ENCODE measurements at regions not wholly inside any gene's neighbourhood (a gene's known extent, or its start where the extent isn't known, plus 50 kb on each side); places are given as distances from the start of the nearest gene placed in this dataset.

DNA sequence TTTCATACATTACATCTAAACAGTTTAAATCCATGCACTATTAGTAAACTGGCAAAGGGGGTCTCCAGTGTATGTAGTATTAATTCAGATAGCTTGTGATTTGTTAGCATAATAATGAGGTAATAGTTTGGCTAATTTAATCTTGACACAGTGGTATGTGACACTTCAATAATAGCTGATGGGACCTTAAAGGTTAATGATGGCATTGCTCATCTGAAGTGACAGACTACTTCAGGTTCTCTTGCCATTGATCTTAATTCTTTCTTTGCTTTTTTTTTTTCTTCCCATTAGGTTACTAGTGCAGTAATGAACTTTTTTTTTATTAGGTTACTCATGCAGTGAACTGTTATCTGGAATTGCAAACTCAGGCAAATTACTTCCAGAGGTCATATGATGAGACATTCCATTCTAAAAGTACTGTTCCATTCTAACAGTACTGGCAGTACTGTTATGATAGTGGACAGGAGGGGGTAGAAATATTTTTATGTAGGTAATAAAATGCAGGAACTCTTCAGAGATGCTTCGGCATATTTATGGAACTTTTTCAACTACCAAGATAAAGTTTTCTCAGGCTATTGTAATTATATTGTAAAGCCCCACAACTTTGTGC lies 911.3 kb upstream of the LCORL start:
- H3K9me3 ChIP-seq (ENCODE audit: control insufficient read depth in 1 of 2, low read length in 2 of 2): no peaks in the 10 kb centered on the region

DNA sequence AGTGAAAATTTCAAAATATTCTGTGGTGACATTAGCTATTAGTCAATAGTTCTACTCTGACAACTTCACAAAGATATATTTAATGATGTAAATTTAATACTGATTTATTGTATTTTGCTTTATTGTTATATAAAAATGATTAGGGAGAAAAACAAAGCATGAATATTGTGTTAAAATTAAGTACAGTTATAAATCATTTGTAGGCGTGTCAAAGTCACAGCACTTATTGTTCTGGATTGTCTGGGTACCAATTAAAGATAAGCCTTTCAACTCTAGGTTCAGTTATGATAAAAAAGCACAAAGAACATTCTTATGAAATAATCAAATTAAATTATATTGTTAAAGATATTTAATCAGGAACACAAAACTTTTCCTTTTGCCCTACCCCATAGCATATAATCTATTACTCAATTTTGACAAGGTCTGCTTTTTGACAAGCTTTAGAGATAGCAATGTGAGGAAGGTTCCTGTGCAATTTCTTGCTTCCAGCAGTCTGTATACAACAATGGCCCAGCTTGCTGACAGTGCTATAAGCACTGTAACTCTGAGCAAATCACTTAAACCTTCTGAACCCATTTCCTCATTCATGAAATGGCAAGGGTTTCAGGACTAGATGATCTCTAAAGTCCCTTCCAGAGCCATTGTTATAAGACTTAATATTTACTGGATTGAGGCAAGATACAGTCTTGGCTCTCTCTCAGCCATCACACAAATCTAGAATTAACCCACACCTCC lies 910.3 kb upstream of the LCORL start:
- intact Hi-C loops (cut with micrococcal nuclease): no loop called here
- DNase-seq: no peak
- Histone ChIP-seq H3K4me1 (ENCODE audit: insufficient read depth, low read length) (no peaks in the 10 kb centered on the region), H3K36me3 (ENCODE audit: insufficient read depth, low read length) (no peaks in the 10 kb centered on the region), H3K4me3 (ENCODE audit: low read length in 2 of 2) (no peak overlapping the region), H3K27me3 (ENCODE audit: insufficient read depth, low read length) (no peaks in the 10 kb centered on the region), H3K27ac (ENCODE audit: low read depth, low read length) (no peak overlapping the region), H3K9me3 (ENCODE audit: control insufficient read depth in 1 of 2, low read length in 2 of 2) (no peaks in the 10 kb centered on the region)
- Mint-ChIP-seq H3K27ac (no peak overlapping the region), H3K4me3 (no peak overlapping the region), H3K4me1 (no peaks in the 10 kb centered on the region), H3K9me3 (peaks cover 0 to 14% (median 5%) of the 10 kb centered on the region in 8 donors), H3K36me3 (no peaks in the 10 kb centered on the region), H3K27me3 (no peaks in the 10 kb centered on the region)
- ChIA-PET CTCF (ENCODE audit: partially characterized antibody) (no interaction called here), POLR2A (ENCODE audit: partially characterized antibody) (no interaction called here)

More for the DNA sequence above, 911.3 kb upstream of the LCORL start:
- CTCF ChIA-PET (ENCODE audit: partially characterized antibody): no interaction called here
- no peak overlapping the region for H3K27ac Mint-ChIP-seq
- H3K9me3 Mint-ChIP-seq: peaks cover 0 to 19% (median 7%) of the 10 kb centered on the region in 8 donors
- H3K27me3 Mint-ChIP-seq: no peaks in the 10 kb centered on the region
- no peaks in the 10 kb centered on the region for H3K36me3 ChIP-seq (ENCODE audit: insufficient read depth, low read length)
- no peak overlapping the region for H3K4me3 ChIP-seq (ENCODE audit: low read length in 2 of 2)
- H3K4me3 Mint-ChIP-seq: no peak overlapping the region
- intact Hi-C loops (cut with micrococcal nuclease): no loop called here
- DNase-seq: no peak
- no peaks in the 10 kb centered on the region for H3K36me3 Mint-ChIP-seq
- H3K4me1 ChIP-seq (ENCODE audit: insufficient read depth, low read length): no peaks in the 10 kb centered on the region
- no peaks in the 10 kb centered on the region for H3K4me1 Mint-ChIP-seq
- no peak overlapping the region for H3K27ac ChIP-seq (ENCODE audit: low read depth, low read length)
- POLR2A ChIA-PET (ENCODE audit: partially characterized antibody): no interaction called here
- no peaks in the 10 kb centered on the region for H3K27me3 ChIP-seq (ENCODE audit: insufficient read depth, low read length)

DNA sequence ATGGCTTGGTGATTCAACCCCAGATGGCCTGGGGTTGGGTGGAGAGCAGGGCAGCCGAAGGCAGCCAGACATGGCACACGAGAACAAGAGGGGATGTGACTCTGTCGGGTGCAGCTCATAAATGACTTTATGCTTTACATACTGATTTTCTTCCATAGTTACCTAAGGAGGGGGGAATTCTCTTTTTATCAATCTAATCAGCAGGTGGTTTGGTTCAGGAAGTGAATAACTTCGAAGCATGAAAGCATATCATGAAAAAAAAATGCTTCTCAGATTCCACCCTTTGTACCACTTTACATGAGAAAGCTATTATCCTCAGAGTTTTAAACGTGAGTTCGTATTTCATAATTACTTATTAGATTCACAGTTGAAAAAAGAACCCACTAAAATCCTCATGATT lies 908.9 kb upstream of the LCORL start:
- no peaks in the 10 kb centered on the region for H3K4me1 Mint-ChIP-seq
- ChIA-PET CTCF (ENCODE audit: partially characterized antibody) (no interaction called here), POLR2A (ENCODE audit: partially characterized antibody) (no interaction called here)
- H3K36me3 Mint-ChIP-seq: no peaks in the 10 kb centered on the region
- H3K27ac Mint-ChIP-seq: no peak overlapping the region
- intact Hi-C loops (cut with micrococcal nuclease): no loop called here
- H3K27me3 Mint-ChIP-seq: no peaks in the 10 kb centered on the region
- no peak overlapping the region for H3K4me3 ChIP-seq (ENCODE audit: low read length in 2 of 2)
- no peak for DNase-seq
- no peaks in the 10 kb centered on the region for H3K36me3 ChIP-seq (ENCODE audit: insufficient read depth, low read length)
- H3K9me3 ChIP-seq (ENCODE audit: control insufficient read depth in 1 of 2, low read length in 2 of 2): no peaks in the 10 kb centered on the region
- no peaks in the 10 kb centered on the region for H3K4me1 ChIP-seq (ENCODE audit: insufficient read depth, low read length)
- H3K4me3 Mint-ChIP-seq: no peak overlapping the region
- H3K27me3 ChIP-seq (ENCODE audit: insufficient read depth, low read length): no peaks in the 10 kb centered on the region
- H3K9me3 Mint-ChIP-seq: peaks cover 0 to 7% (median 3%) of the 10 kb centered on the region in 8 donors
- H3K27ac ChIP-seq (ENCODE audit: low read depth, low read length): no peak overlapping the region

DNA sequence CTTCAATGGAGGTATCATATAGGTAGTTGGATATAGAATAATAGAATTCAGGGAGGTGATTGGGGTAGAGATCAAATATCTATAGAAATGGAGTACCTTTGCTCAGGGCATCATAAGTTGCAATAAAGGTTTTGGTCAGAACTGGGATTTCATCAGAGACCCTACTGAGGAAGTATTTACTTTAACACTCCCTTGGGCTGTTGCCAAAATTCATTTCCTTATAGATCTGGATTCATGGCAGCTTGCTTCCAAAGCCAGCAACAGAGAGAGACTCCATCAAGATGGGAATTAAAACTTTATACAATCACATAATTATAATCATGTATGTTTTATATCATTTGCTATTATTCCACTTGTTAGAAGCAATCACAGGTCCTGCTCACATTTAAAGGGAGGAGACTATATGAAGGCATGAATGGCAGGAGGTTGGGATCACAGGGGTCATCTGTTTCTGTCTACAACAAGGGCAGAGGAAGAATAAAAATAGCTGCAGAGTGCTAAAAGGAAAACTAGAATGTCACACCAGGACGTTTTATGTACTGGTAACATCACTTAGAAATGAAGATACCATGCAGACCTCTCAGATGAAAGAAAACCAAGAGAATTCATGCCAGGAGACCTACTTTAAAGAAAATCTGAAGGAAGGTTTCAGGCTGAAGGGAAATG lies 902.1 kb upstream of the LCORL start:
- Histone ChIP-seq H3K9me3 (ENCODE audit: control insufficient read depth in 1 of 2, low read length in 2 of 2) (no peaks in the 10 kb centered on the region), H3K36me3 (ENCODE audit: insufficient read depth, low read length) (no peaks in the 10 kb centered on the region), H3K27me3 (ENCODE audit: insufficient read depth, low read length) (no peaks in the 10 kb centered on the region), H3K4me3 (ENCODE audit: low read length in 2 of 2) (no peak overlapping the region), H3K4me1 (ENCODE audit: insufficient read depth, low read length) (no peaks in the 10 kb centered on the region), H3K27ac (ENCODE audit: low read depth, low read length) (no peak overlapping the region)
- ChIA-PET CTCF (ENCODE audit: partially characterized antibody) (no interaction called here), POLR2A (ENCODE audit: partially characterized antibody) (no interaction called here)
- H3K4me3 Mint-ChIP-seq: no peak overlapping the region
- H3K9me3 Mint-ChIP-seq: peaks cover 0 to 10% (median 4%) of the 10 kb centered on the region in 8 donors
- H3K27ac Mint-ChIP-seq: no peak overlapping the region
- H3K36me3 Mint-ChIP-seq: no peaks in the 10 kb centered on the region
- DNase-seq: no peak
- H3K4me1 Mint-ChIP-seq: no peaks in the 10 kb centered on the region
- intact Hi-C loops (cut with micrococcal nuclease): no loop called here
- no peaks in the 10 kb centered on the region for H3K27me3 Mint-ChIP-seq

DNA sequence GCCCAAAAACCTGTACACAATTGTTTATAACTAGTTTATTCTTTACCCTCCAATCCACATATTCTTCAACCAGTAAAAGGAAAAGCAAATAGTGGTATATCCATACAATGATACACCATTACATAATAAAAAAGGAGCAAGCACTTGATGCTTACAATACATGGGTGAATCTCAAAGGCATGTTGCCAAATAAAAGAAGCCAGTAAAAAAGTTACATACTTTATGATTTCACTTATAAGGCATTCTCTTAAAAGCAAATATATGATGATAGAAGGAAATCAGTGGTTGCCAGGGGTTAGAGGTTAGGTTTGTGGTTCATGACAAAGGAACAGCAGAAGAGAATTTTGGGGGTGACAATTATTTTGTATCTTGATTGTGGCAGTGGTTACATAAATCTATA lies 896.1 kb upstream of the LCORL start:
- intact Hi-C loops (cut with micrococcal nuclease): no loop called here

DNA sequence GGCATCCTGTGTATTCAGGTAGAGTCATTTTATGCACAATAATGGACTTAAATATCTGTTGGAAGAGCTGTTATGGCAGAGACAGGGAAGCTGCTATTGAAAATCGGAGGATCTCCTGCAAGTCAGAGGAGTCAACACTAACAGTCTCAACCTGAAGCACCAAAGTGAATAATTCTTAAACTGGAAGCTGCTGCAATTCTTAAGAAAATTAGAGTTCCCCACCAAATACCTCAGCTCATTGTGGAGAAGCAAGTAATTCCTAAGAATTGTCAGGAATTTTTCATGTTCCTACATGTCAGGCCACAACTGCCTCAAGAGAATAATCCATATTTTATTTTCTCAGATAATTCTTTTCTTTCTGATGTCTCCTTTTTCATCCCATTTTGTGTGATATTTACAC lies 892.6 kb upstream of the LCORL start:
- Histone ChIP-seq H3K4me3 (ENCODE audit: low read length in 2 of 2) (no peak overlapping the region), H3K9me3 (ENCODE audit: control insufficient read depth in 1 of 2, low read length in 2 of 2) (no peaks in the 10 kb centered on the region), H3K27ac (ENCODE audit: low read depth, low read length) (no peak overlapping the region), H3K36me3 (ENCODE audit: insufficient read depth, low read length) (no peaks in the 10 kb centered on the region), H3K27me3 (ENCODE audit: insufficient read depth, low read length) (no peaks in the 10 kb centered on the region), H3K4me1 (ENCODE audit: insufficient read depth, low read length) (no peaks in the 10 kb centered on the region)
- Mint-ChIP-seq H3K27me3 (no peaks in the 10 kb centered on the region), H3K27ac (no peak overlapping the region), H3K4me3 (no peak overlapping the region), H3K9me3 (peaks cover 0 to 25% (median 14%) of the 10 kb centered on the region in 8 donors), H3K36me3 (no peaks in the 10 kb centered on the region), H3K4me1 (no peaks in the 10 kb centered on the region)
- POLR2A ChIA-PET (ENCODE audit: partially characterized antibody): no interaction called here
- CTCF ChIA-PET (ENCODE audit: partially characterized antibody): no interaction called here
- intact Hi-C loops (cut with micrococcal nuclease): no loop called here
- DNase-seq: no peak

More for the DNA sequence above, 896.1 kb upstream of the LCORL start:
- no peaks in the 10 kb centered on the region for H3K9me3 ChIP-seq (ENCODE audit: control insufficient read depth in 1 of 2, low read length in 2 of 2)
- Mint-ChIP-seq H3K27ac (no peak overlapping the region), H3K4me3 (no peak overlapping the region), H3K9me3 (peaks cover 0 to 18% (median 6%) of the 10 kb centered on the region in 8 donors), H3K4me1 (no peaks in the 10 kb centered on the region), H3K27me3 (no peaks in the 10 kb centered on the region), H3K36me3 (no peaks in the 10 kb centered on the region)
- H3K4me3 ChIP-seq (ENCODE audit: low read length in 2 of 2): no peak overlapping the region
- no peaks in the 10 kb centered on the region for H3K27me3 ChIP-seq (ENCODE audit: insufficient read depth, low read length)
- H3K27ac ChIP-seq (ENCODE audit: low read depth, low read length): no peak overlapping the region
- no peaks in the 10 kb centered on the region for H3K4me1 ChIP-seq (ENCODE audit: insufficient read depth, low read length)
- DNase-seq: no peak
- CTCF ChIA-PET (ENCODE audit: partially characterized antibody): no interaction called here
- no peaks in the 10 kb centered on the region for H3K36me3 ChIP-seq (ENCODE audit: insufficient read depth, low read length)
- POLR2A ChIA-PET (ENCODE audit: partially characterized antibody): no interaction called here

DNA sequence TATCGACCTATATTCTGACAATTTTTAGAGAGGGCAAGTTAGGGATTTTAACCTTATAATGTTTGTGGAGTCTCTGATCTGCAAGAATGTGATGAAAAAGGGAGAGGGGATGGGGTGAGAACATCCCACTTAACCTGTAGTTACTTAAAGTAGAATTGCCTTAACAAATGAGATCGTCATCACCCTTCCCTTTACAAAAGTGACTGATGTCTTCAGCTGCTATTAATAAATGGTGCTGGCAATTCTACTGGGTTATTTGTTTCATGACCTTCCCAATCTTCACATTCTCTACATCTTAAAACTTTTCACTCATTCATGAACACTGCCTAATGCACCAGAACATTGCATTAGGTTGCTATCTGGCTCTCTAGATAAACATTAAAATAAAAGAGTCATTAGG lies 873.4 kb upstream of the LCORL start:
- Mint-ChIP-seq H3K27me3 (no peaks in the 10 kb centered on the region), H3K9me3 (peaks cover 2 to 20% (median 6%) of the 10 kb centered on the region in 8 donors), H3K36me3 (no peaks in the 10 kb centered on the region), H3K4me3 (no peak overlapping the region), H3K27ac (no peak overlapping the region), H3K4me1 (no peaks in the 10 kb centered on the region)
- no peaks in the 10 kb centered on the region for H3K36me3 ChIP-seq (ENCODE audit: insufficient read depth, low read length)
- no peaks in the 10 kb centered on the region for H3K4me1 ChIP-seq (ENCODE audit: insufficient read depth, low read length)
- intact Hi-C loops (cut with micrococcal nuclease): no loop called here
- no peaks in the 10 kb centered on the region for H3K9me3 ChIP-seq (ENCODE audit: control insufficient read depth in 1 of 2, low read length in 2 of 2)
- no peak overlapping the region for H3K4me3 ChIP-seq (ENCODE audit: low read length in 2 of 2)
- no peaks in the 10 kb centered on the region for H3K27me3 ChIP-seq (ENCODE audit: insufficient read depth, low read length)
- H3K27ac ChIP-seq (ENCODE audit: low read depth, low read length): no peak overlapping the region
- POLR2A ChIA-PET (ENCODE audit: partially characterized antibody): no interaction called here
- no peak for DNase-seq
- CTCF ChIA-PET (ENCODE audit: partially characterized antibody): no interaction called here

All from CD4-positive, alpha-beta memory T cell (primary cell).